Upper lobe of left lung (tissue), 4 donors: ENCODE measurements at regions not wholly inside any gene's neighbourhood (a gene's known extent, or its start where the extent isn't known, plus 50 kb on each side); places are given as distances from the start of the nearest gene placed in this dataset.

ENCODE experiments used
- CTCF ChIP-seq, 6 experiments: fragments of 450-650 bp in 4 of 6; fragments of 200-600 bp in 2 of 6; sonication (generic) in 2 of 6; IDR thresholded peaks; one replicate each; pipeline ENCODE4 v1.5.1; 2016 to 2019; ENCODE audit warnings: antibody characterized with exemption in 6 of 6
- EP300 ChIP-seq, 4 donors: sonication (generic); formaldehyde crosslinking; IDR thresholded peaks; one replicate each; pipeline ENCODE4 v1.5.1; 2017; ENCODE audit warnings: antibody characterized with exemption in 4 of 4, control low read depth in 2 of 4
- POLR2AphosphoS5 ChIP-seq, 2 donors: sonication (generic); formaldehyde crosslinking; IDR thresholded peaks; one replicate each; pipeline ENCODE4 v1.5.1; 2017; ENCODE audit warnings: antibody characterized with exemption in 2 of 2

- TF ChIP-seq CTCF (IDR thresholded peaks at IDR 0.05) (no peak), POLR2AphosphoS5 (IDR thresholded peaks at IDR 0.05) (no peak), EP300 (IDR thresholded peaks at IDR 0.05) (no peak)
Observed at GRCh38 chr4:183038436-183038835, 60.6 kb upstream of the WWC2 start.
